ENCODE measurements at regions not wholly inside any gene's neighbourhood (a gene's known extent, or its start where the extent isn't known, plus 50 kb on each side); places are given as distances from the start of the nearest gene placed in this dataset.

GRCh38 chr6:109301418-109301817, 80.8 kb downstream of the CD164 start:
- TF ChIP-seq CTCF (IDR thresholded peaks at IDR 0.05) (no peak), POLR2AphosphoS5 (IDR thresholded peaks at IDR 0.05) (no peak)
